H1 (cell line): ENCODE measurements at regions not wholly inside any gene's neighbourhood (a gene's known extent, or its start where the extent isn't known, plus 50 kb on each side); places are given as distances from the start of the nearest gene placed in this dataset.
"Not testable (repeated sequence)": the region's sequence is repeated elsewhere in the genome, so short reads cannot be mapped to it uniquely, and the experiment has no call there.

Experiments
- BRCA1 ChIP-seq: IDR thresholded peaks from 2 replicates; pipeline ENCODE4 v1.6.1; 2012; ENCODE audit warnings: low read depth, low read length, improper control_type of control experiment
- CBX8 ChIP-seq: fragments of 300-800, 300-1000 bp; sonication (generic); IDR thresholded peaks from 2 replicates; pipeline ENCODE4 v1.7.1; 2016; ENCODE audit warnings: low read depth, low read length, borderline replicate concordance
- CHD2 ChIP-seq: IDR thresholded peaks from 2 replicates; pipeline ENCODE4 v1.6.1; 2012; ENCODE audit warnings: low read length, improper control_type of control experiment
- CTCF ChIP-seq, 3 experiments: IDR thresholded peaks; 1 replicate in 2 of 3; 2 replicates in 1 of 3; pipeline versions ENCODE4 v1.5.1 to v1.6.1; 2011; ENCODE audit warnings: low read length in 3 of 3, mild to moderate bottlenecking in 3 of 3, inconsistent platforms in 2 of 3, low read depth in 1 of 3, moderate library complexity in 1 of 3; ENCODE audit not compliant: insufficient read depth in 1 of 3; ENCODE audit errors: control extremely low read depth in 1 of 3
- EP300 ChIP-seq, 2 experiments: IDR thresholded peaks; 1 replicate in 1 of 2; 2 replicates in 1 of 2; pipeline ENCODE4 v1.6.1; 2011 to 2012; ENCODE audit warnings: low read depth in 2 of 2, low read length in 2 of 2, mild to moderate bottlenecking in 2 of 2, borderline replicate concordance in 1 of 2, inconsistent platforms in 1 of 2, moderate library complexity in 1 of 2
- EZH2 ChIP-seq: fragments of 200-600 bp; sonication (generic); IDR thresholded peaks from 2 replicates; pipeline ENCODE4 v1.7.1; 2012; ENCODE audit warnings: low read depth, mild to moderate bottlenecking, moderate library complexity, low read length, inconsistent platforms; ENCODE audit not compliant: severe bottlenecking
- KDM5A ChIP-seq: fragments of 200-600 bp; IDR thresholded peaks from 2 replicates; pipeline ENCODE4 v1.7.1; 2012; ENCODE audit warnings: mild to moderate bottlenecking, low read length, inconsistent platforms, mixed read lengths
- POLR2A ChIP-seq, 2 experiments: IDR thresholded peaks; 1 replicate in 1 of 2; 2 replicates in 1 of 2; pipeline ENCODE4 v1.6.1; 2011; ENCODE audit warnings: low read depth in 2 of 2, low read length in 2 of 2, mild to moderate bottlenecking in 2 of 2; ENCODE audit errors: control extremely low read depth in 1 of 2
- POLR2AphosphoS5 ChIP-seq: IDR thresholded peaks from 2 replicates; pipeline ENCODE4 v1.6.1; 2011; ENCODE audit warnings: low read depth, low read length
- SAP30 ChIP-seq: fragments of 300-600 bp; sonication (generic); IDR thresholded peaks from 2 replicates; pipeline ENCODE4 v1.7.1; 2012; ENCODE audit warnings: low read length, moderate library complexity, mild to moderate bottlenecking, inconsistent platforms; ENCODE audit not compliant: insufficient read depth, insufficient replicate concordance
- TEAD4 ChIP-seq: IDR thresholded peaks from 2 replicates; pipeline ENCODE4 v1.6.1; 2012; ENCODE audit warnings: low read depth, low read length, inconsistent platforms, mixed read lengths

DNA sequence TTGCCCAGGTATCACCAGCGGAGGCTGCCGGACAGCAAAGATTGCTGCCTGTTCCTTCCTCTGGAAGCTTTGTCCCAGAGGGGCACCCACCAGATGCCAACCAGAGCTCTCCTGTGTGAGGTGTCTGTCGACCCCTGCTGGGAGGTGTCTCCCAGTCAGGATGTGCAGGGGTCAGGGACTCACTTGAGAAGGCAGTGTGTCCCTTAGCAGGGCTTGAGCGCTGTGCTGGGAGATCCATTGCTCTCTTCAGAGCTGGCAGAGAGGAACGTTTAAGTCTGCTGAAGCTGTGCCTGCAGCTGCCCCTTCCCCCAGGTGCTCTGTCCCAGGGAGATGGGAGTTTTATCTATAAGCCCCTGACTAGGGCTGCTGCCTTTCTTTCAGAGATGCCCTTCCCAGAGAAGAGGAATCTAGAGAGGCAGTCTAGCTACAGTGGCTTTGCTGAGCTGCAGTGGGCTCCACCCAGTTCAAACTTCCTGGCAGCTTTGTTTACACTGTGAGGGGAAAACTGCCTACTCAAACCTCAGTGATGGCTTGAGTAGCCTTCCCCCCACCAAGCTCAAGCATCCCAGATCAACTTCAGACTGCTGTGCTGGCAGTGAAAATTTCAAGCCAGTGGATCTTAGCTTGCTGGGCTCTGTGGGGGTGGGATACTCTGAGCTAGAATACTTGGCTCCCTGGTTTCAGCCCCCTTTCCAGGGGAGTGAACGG lies 325.4 kb downstream of the SPATA31A1 start:
- not testable (repeated sequence) for TF ChIP-seq CHD2; EZH2; CBX8; TEAD4; CTCF (IDR thresholded peaks at IDR 0.05; ENCODE audit: control extremely low read depth in 1 of 3, insufficient read depth in 1 of 3, low read depth in 1 of 3, low read length in 3 of 3); SAP30; EP300 (IDR thresholded peaks at IDR 0.05; ENCODE audit: borderline replicate concordance in 1 of 2, low read depth in 2 of 2, low read length in 2 of 2); POLR2AphosphoS5; POLR2A (IDR thresholded peaks at IDR 0.05; ENCODE audit: control extremely low read depth in 1 of 2, low read depth in 2 of 2, low read length in 2 of 2); BRCA1; KDM5A
